ENCODE measurements at regions not wholly inside any gene's neighbourhood (a gene's known extent, or its start where the extent isn't known, plus 50 kb on each side); places are given as distances from the start of the nearest gene placed in this dataset.

- Histone ChIP-seq H3K9me2 (ENCODE audit: low read depth, low read length) (no peaks in the 10 kb centered on the region), H3K36me3 (ENCODE audit: insufficient read depth, low read length) (no peaks in the 10 kb centered on the region), H3K4me2 (ENCODE audit: low read length) (no peak overlapping the region), H3K79me2 (ENCODE audit: insufficient read depth, low read length) (no peaks in the 10 kb centered on the region), H2AFZ (ENCODE audit: low read length) (no peak overlapping the region), H4K20me1 (ENCODE audit: insufficient read depth, low read length) (no peaks in the 10 kb centered on the region), H3K4me3 (ENCODE audit: low read depth, low read length, poor library complexity, severe bottlenecking) (no peak overlapping the region), H3F3A (ENCODE audit: insufficient read depth, low read length) (no peaks in the 10 kb centered on the region), H3K27ac (ENCODE audit: low read depth, low read length, poor library complexity, severe bottlenecking) (no peak overlapping the region), H3K27me3 (ENCODE audit: insufficient read depth, low read length) (no peaks in the 10 kb centered on the region), H3K9ac (ENCODE audit: low read length) (no peak overlapping the region), H3K4me1 (ENCODE audit: insufficient read depth, low read length, severe bottlenecking) (peaks cover 15% of the 10 kb centered on the region), H3K9me3 (ENCODE audit: low read length) (no peaks in the 10 kb centered on the region)
- TF ChIP-seq EZH2 (IDR thresholded peaks at IDR 0.05; ENCODE audit: borderline replicate concordance, low read length) = no peak
These were observed 170.5 kb upstream of the KCNJ3 start for GRCh38 chr2:154527962-154528361.

GRCh38 chr2:154532004-154532403, 166.5 kb upstream of the KCNJ3 start:
- Histone ChIP-seq H3K9me2 (ENCODE audit: low read depth, low read length) (no peaks in the 10 kb centered on the region), H4K20me1 (ENCODE audit: insufficient read depth, low read length) (no peaks in the 10 kb centered on the region), H3K79me2 (ENCODE audit: insufficient read depth, low read length) (no peaks in the 10 kb centered on the region), H3K9ac (ENCODE audit: low read length) (no peak overlapping the region), H3K4me2 (ENCODE audit: low read length) (no peak overlapping the region), H3K4me1 (ENCODE audit: insufficient read depth, low read length, severe bottlenecking) (peaks cover 19% of the 10 kb centered on the region), H2AFZ (ENCODE audit: low read length) (no peak overlapping the region), H3K27ac (ENCODE audit: low read depth, low read length, poor library complexity, severe bottlenecking) (no peak overlapping the region), H3F3A (ENCODE audit: insufficient read depth, low read length) (no peaks in the 10 kb centered on the region), H3K27me3 (ENCODE audit: insufficient read depth, low read length) (no peaks in the 10 kb centered on the region), H3K36me3 (ENCODE audit: insufficient read depth, low read length) (no peaks in the 10 kb centered on the region), H3K4me3 (ENCODE audit: low read depth, low read length, poor library complexity, severe bottlenecking) (no peak overlapping the region), H3K9me3 (ENCODE audit: low read length) (no peaks in the 10 kb centered on the region)
- TF ChIP-seq, protein P1, sequence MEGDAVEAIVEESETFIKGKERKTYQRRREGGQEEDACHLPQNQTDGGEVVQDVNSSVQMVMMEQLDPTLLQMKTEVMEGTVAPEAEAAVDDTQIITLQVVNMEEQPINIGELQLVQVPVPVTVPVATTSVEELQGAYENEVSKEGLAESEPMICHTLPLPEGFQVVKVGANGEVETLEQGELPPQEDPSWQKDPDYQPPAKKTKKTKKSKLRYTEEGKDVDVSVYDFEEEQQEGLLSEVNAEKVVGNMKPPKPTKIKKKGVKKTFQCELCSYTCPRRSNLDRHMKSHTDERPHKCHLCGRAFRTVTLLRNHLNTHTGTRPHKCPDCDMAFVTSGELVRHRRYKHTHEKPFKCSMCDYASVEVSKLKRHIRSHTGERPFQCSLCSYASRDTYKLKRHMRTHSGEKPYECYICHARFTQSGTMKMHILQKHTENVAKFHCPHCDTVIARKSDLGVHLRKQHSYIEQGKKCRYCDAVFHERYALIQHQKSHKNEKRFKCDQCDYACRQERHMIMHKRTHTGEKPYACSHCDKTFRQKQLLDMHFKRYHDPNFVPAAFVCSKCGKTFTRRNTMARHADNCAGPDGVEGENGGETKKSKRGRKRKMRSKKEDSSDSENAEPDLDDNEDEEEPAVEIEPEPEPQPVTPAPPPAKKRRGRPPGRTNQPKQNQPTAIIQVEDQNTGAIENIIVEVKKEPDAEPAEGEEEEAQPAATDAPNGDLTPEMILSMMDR (IDR thresholded peaks at IDR 0.05; ENCODE audit: low read length) = no peak
- no peak for TF ChIP-seq EZH2 (IDR thresholded peaks at IDR 0.05; ENCODE audit: borderline replicate concordance, low read length)

- H4K20me1 ChIP-seq (ENCODE audit: insufficient read depth, low read length) = no peaks in the 10 kb centered on the region
- no peak overlapping the region for H3K27ac ChIP-seq (ENCODE audit: low read depth, low read length, poor library complexity, severe bottlenecking)
- H3K4me3 ChIP-seq (ENCODE audit: low read depth, low read length, poor library complexity, severe bottlenecking) = no peak overlapping the region
- no peaks in the 10 kb centered on the region for H3K27me3 ChIP-seq (ENCODE audit: insufficient read depth, low read length)
- TF ChIP-seq, protein P1 (IDR thresholded peaks at IDR 0.05; ENCODE audit: low read length) = no peak
- no peak for TF ChIP-seq EZH2 (IDR thresholded peaks at IDR 0.05; ENCODE audit: borderline replicate concordance, low read length)
- H3K9me3 ChIP-seq (ENCODE audit: low read length) = no peaks in the 10 kb centered on the region
- H3K4me1 ChIP-seq (ENCODE audit: insufficient read depth, low read length, severe bottlenecking) = peaks cover 17% of the 10 kb centered on the region
- no peaks in the 10 kb centered on the region for H3K9me2 ChIP-seq (ENCODE audit: low read depth, low read length)
- no peaks in the 10 kb centered on the region for H3K36me3 ChIP-seq (ENCODE audit: insufficient read depth, low read length)
- no peaks in the 10 kb centered on the region for H3F3A ChIP-seq (ENCODE audit: insufficient read depth, low read length)
- H2AFZ ChIP-seq (ENCODE audit: low read length) = no peak overlapping the region
- no peak overlapping the region for H3K4me2 ChIP-seq (ENCODE audit: low read length)
- H3K9ac ChIP-seq (ENCODE audit: low read length) = no peak overlapping the region
- no peaks in the 10 kb centered on the region for H3K79me2 ChIP-seq (ENCODE audit: insufficient read depth, low read length)
These were observed 165.7 kb upstream of the KCNJ3 start for GRCh38 chr2:154532763-154533162.

DNA sequence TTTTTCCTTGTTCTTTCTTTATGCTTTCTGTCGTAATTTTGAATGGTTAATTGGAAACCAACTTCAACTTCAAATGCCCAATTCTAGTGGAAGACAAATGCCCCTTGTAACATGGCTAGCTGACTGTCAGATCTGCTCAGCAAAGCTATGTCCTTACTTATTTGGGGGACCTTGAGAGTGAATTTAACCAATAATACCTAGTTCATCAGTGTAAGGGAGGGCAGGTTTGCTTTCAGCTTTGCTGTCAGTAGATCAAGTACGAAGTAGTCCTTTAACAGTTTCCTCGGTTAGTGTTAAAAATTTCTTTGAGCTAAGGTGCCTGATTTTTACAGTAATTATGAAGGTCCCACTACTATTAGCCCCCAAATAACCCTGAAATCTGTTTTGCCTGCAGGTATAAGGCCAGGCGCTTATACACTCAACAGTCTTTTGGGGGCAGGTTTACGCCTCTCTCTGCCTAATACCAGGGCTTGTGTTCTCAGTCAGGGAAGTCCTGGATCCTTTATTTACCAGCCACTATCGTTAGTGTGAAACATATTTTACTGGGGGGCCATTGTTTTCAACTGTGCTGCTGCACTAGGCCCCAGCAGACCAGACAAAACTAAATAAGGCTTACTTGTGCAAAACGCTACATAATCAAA, 165.1 kb upstream of the KCNJ3 start:
- Histone ChIP-seq H3K4me2 (ENCODE audit: low read length) (no peak overlapping the region), H3K4me1 (ENCODE audit: insufficient read depth, low read length, severe bottlenecking) (peaks cover 12% of the 10 kb centered on the region), H3K36me3 (ENCODE audit: insufficient read depth, low read length) (no peaks in the 10 kb centered on the region), H3K27me3 (ENCODE audit: insufficient read depth, low read length) (no peaks in the 10 kb centered on the region), H2AFZ (ENCODE audit: low read length) (no peak overlapping the region), H3K4me3 (ENCODE audit: low read depth, low read length, poor library complexity, severe bottlenecking) (no peak overlapping the region), H3K79me2 (ENCODE audit: insufficient read depth, low read length) (no peaks in the 10 kb centered on the region), H3K9me2 (ENCODE audit: low read depth, low read length) (no peaks in the 10 kb centered on the region), H3K9ac (ENCODE audit: low read length) (no peak overlapping the region), H3K9me3 (ENCODE audit: low read length) (no peaks in the 10 kb centered on the region), H3F3A (ENCODE audit: insufficient read depth, low read length) (no peaks in the 10 kb centered on the region), H4K20me1 (ENCODE audit: insufficient read depth, low read length) (no peaks in the 10 kb centered on the region), H3K27ac (ENCODE audit: low read depth, low read length, poor library complexity, severe bottlenecking) (no peak overlapping the region)
- no peak for TF ChIP-seq EZH2 (IDR thresholded peaks at IDR 0.05; ENCODE audit: borderline replicate concordance, low read length)
- TF ChIP-seq, protein P1 (IDR thresholded peaks at IDR 0.05; ENCODE audit: low read length) = no peak

Measured in OCI-LY1 (cell line).